HG03135 (cell line): ENCODE measurements at regions not wholly inside any gene's neighbourhood (a gene's known extent, or its start where the extent isn't known, plus 50 kb on each side); places are given as distances from the start of the nearest gene placed in this dataset.

Experiments used
- ATAC-seq: cut with Tn5 transposase; IDR thresholded peaks from one replicate; pipeline ENCODE4 v1.9.1; 2021; ENCODE audit warnings: mild to moderate bottlenecking, moderate library complexity; ENCODE audit not compliant: unreplicated experiment

DNA sequence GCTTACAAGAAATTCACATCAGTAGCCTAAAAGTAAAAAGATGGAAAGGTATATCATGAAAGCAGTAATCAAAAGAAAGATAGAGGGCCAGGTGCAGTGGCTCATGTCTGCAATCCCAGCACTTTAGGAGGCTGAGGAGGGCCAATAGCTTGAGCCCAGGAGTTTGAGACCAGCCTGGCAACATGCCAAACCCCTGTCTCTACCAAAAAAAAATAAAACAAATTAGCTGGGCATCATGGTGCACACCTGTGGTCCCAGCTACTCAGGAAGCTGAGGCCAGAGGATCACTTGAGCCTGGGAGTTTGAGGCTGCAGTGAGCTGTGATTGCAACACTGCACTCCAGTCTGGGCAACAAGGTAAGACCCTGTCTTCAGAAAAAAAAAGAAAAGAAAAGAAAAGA lies 55.5 kb downstream of the GSPT2 start:
- ATAC-seq = no peak

DNA sequence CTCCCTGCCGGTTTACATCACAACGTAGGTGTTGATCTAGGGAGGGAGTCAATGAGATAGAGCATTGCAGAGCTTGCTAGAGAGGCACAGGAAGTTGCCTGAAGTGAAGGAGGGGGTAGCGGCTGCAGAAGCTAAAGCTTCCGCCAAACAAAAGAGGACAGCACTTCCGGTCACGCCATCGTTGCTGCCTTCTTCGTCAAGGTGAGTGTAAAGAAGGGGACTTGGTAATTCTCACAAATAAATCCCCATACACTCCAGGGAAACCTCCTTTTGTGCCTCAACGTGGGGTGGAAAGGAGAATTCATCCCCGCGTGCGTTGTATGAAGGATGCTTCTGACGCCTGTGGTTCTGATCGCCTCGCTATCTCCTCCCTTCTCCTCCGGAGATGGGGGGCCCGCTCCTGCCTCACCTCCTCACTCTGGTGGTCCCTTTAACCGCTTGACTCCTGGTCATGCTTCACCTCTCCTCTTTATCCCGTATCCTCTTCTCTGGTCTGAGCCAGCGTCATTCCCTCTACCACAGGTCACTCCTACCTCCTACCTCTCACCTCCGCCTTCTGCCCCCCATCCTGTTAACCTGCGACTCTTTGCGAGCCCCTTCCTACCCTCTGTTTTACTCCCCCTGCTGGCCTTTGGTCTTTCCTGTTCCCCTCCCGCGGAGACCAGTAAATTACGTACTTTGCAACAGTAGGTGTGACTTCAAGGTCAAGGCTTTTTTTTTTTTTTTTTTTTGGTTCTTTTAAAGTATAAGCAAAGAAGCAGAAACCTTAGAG lies 59.9 kb downstream of the GSPT2 start:
- ATAC-seq = peak; percentile 88

DNA sequence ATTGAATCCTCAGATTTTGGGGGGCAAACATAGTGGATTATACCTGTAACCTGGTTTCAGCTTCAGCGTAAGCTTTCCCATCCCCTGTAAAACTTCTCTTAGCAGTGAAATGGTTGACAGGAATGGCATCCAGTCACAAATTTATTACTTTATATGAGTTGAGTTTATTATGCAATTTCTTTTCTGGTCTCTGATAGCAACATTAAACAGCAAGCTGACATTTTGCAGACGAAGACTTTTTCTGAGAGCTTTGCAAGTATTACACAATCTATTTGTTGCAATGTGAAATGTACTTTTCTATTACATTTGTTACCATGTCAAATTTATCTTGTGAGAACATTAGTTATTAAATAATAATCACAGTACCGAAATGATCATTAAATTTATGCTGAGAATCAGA lies 60.6 kb downstream of the GSPT2 start:
- ATAC-seq = no peak

DNA sequence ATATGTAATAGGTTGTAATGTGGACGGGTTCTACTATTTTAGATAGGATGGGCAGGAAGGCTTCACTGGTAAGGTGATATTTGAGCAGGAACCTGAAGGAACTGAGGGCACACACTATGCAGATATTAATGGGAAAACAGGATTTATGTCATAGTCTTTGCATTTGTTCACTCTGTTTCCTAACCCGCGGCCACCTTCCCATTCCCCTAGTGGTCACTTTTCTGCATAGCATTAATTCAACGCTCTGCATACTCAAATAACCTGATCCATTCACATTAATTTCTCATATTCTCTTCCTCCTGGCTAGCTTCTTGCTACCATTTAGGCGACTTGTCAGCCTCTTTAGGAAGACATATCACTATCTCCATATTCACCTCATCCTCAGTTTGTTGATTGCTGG lies 61.5 kb downstream of the GSPT2 start:
- no peak for ATAC-seq

DNA sequence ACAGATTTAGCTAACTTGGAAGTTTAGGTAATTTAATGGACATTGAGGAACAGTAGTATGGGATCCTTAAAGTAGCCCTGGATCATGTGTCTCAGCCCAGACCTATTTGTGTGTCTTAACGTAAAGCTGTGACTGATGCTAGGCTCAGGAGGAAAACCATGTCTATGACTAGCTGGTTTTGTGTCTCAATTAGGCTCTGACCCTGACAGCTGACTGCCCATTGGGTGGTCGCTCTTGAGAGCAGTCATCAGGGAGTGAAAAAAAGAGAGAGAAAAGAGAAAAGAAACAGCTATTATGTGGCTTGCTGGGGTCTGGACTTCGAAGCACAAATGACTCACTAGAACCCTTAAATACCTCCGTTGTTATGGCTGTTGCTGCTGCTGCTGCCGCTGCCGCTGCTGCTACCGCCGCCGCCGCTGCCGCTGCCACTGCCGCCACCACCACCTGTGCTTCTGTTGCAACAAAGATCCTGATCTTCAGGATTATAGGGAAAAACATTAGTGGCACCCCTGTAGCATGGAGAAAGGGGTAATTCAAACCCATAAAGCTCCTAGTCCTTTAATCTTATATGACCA lies 70.7 kb downstream of the GSPT2 start:
- ATAC-seq = no peak

DNA sequence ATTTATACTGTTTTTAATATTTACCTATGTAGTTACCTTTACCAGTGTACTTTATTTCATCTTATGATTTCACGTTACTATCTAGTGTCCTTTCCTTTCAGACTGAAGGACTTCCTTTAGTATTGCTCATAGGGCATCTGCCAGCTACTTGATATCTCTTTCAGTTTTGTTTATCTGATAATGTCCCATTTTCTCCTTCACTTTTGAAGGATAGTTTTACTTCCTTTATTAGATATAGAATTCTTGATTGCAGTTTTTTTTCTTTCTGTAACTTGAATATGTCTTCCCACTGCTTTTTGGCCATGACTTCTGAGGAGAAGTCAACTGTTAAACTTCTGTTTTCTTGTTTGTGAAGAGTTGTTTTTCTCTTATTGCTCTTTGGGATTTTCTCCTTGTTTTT lies 69.4 kb upstream of the MAGED1 start:
- ATAC-seq = no peak

DNA sequence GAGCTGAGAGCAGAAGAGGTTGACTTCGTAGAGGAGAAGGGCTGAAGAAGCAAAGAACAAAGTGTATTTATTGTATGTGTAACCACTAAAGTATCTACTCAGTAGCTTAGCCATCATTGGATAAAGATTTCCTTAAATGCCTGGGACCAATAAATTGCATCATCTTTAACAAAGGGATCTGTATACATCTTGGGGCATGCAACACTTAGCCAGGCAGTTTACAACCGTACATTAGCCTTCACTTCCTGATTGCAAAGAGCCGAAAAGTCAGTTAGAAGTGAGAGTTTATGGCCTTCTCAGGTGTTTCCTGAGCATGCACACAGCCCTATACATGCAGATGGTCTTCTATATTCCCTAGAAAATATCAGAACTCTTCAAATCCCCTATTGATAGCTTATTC lies 68.0 kb upstream of the MAGED1 start:
- ATAC-seq = no peak

DNA sequence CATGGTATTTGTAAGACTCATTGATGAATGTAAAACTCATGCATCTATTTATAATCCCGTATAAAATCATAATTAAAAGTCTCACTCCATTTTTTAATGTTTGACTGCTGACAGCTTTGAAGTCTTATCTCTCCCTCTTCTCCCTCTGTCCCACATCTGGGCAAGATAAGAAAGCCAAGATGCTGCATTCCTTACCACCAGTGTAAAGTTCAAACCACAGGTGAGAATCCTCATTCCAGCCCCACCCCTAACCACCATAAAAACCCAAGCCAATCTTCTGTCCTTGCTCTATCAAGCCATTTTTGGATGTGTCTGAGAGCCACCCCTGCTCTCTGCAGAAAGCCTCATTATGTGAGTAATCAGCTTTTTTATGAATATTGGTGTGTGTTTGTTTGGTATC lies 59.3 kb upstream of the MAGED1 start:
- ATAC-seq = no peak

DNA sequence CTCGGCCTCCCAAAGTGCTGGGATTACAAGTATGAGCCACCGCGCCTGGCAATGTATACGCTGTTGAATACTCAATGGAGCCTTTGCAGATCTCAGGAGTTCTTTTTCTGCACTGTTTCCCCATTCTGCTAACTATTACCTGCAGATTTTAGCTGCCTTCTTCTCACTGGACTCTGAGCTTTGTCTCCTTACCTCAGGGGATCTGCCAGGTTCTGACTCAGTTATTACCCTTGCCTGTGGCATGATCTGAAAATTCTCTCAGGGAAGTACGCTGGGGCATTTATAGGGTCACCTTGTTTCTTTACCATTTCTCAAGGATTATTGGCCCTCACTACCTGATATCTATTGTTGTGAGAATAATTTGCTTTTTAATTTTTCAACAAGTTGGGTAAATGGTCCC lies 56.6 kb upstream of the MAGED1 start:
- no peak for ATAC-seq

DNA sequence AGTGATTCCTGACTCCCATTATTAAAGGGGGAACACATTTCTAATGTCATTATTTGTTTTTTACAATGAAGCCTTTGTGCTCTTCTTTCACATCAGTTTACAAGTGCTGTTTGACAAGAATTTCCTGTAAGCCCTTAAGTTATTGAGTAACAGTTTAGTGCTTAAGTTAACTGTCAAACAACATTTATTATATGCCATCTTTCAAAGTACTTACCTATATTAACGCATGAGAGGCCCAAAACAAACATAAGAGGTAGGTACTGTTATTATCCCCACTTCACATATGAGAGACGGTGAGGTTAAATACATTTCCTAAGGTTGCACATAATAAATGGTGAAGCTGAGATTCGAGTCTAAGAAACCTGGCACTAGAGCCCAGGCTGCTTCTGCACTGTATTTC lies 56.0 kb upstream of the MAGED1 start:
- ATAC-seq = no peak

DNA sequence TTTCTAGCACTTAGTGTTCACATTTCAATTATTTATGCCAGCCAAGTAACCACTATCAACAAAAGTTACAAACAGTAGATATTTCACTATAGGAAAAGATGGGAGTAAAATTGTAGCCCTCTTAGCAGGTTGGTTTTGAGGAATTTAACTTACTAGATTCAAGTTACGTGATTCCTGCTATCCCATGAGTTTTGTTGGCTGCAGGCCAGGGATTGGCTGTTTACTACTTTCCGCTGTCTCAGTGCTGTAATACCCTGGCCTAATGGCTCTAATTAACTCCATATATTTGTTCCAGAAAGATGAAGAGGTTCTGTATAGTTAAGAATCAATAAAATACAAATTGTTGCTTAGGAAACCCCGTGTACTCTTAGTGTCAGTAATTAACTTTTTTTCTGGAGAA lies 55.5 kb upstream of the MAGED1 start:
- ATAC-seq = no peak
